ENCODE measurements at regions not wholly inside any gene's neighbourhood (a gene's known extent, or its start where the extent isn't known, plus 50 kb on each side); places are given as distances from the start of the nearest gene placed in this dataset.

DNA sequence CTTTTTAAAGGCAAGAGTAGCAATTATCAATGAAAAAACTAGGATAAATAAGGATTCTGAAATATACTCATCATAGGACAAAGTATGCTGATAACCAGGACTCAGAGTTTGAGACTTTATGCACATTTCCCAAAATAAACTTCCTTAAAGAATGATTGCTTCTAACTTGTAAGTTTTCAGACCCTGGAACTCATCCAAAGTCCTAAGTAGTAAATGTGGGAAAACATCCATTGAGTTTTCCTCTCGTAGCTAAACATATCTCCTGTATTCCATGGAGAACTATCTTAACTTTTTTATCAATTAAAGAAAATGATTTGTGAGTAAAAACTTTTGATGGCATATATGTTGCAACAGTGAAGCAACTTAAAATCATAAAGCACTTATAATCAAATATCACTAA lies 285.2 kb upstream of the KLF6 start:
- CTCF ChIA-PET: interaction anchor here (1.0 to 1.9 kb wide), 2 partner anchors 13 kb away, joined by 4 to 6 read pairs; no protein-coding TSS in a partner anchor
- POLR2A ChIA-PET: no interaction called here
- DNase-seq (ENCODE audit: extremely low spot score): no peak

DNA sequence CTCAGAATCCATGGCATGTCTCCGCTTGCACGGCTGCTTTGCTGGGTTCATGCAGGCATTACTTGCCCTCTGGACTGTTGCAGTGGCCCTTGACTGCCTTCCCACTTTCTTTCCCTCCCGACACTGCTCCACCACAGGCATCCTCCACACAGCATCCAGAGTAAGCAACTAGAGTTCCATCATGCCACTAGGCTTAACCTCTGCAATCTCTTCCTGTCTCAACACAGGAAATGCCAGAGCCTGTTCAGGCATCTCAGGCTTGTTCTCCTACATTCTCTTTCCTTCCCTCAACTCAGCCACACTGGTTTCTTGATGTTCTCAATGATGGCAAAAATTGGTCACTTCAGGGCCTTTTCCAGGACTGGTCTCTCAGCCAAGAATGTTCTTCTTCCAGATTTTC lies 284.5 kb upstream of the KLF6 start:
- POLR2A ChIA-PET: no interaction called here
- CTCF ChIA-PET: no interaction called here
- no peak for DNase-seq (ENCODE audit: extremely low spot score)
- no peak for TF ChIP-seq CTCF (IDR thresholded peaks at IDR 0.05; ENCODE audit: control extremely low read depth, extremely low read depth, low read depth, missing control alignments)

More for the DNA sequence above, 285.2 kb upstream of the KLF6 start:
- no peak for TF ChIP-seq CTCF (IDR thresholded peaks at IDR 0.05; ENCODE audit: control extremely low read depth, extremely low read depth, low read depth, missing control alignments)

DNA sequence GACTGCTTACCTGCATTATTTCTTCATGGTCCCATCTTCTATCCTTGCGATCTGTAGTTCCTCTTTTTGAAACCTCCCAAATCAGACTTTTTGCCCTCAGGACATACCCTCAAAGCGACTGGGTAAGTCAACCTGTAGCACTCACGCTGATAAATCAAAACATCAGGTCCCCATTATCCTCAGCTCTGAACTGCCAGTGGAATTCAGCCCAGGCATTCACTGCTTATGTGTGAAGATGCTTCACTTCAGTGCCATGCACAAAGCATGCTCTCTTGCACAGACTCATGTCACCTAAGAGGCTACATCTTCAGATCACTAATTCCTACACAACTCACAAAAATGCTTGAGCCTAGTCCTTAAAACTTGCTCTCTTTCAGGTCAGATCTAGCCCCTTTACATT lies 283.6 kb upstream of the KLF6 start:
- no peak for TF ChIP-seq CTCF (IDR thresholded peaks at IDR 0.05; ENCODE audit: control extremely low read depth, extremely low read depth, low read depth, missing control alignments)
- CTCF ChIA-PET: interaction anchor here (1.1 to 1.8 kb wide), 2 partner anchors 11 to 828 kb away, joined by 4 to 5 read pairs; no protein-coding TSS in a partner anchor
- no peak for DNase-seq (ENCODE audit: extremely low spot score)

DNA sequence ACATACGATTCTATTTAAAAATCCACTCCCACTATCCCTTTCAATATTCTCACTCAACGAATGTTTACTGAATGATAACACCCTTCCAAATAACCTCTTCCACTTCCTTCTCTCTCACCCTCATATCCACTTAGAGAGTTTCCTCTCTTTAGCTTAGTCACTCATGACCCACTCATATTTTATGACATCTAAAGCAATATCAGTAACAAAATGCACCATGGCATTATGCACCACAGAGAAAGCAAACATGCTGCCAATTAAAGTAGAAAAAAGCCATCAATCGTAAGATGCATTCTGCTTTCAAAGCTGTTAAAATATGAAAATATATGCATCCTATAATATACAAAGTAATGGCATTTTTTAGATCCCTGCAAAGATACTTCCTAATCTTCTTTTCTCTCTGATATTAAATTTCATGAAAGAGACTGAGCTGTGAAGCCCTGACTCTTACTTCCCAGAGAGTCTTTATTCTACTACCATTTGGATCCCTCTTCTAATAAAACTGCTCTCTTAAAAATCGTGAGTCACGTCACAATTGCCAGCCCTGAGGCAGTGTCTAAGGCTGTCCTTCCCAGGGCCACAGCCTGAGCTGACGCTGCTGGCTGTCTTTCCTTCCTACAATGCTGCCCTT lies 283.0 kb upstream of the KLF6 start:
- DNase-seq (ENCODE audit: extremely low spot score): no peak
- ChIA-PET POLR2A (no interaction called here), CTCF (interaction anchor here (1.1 to 1.8 kb wide), 2 partner anchors 10 to 828 kb away, joined by 4 to 5 read pairs; no protein-coding TSS in a partner anchor)
- TF ChIP-seq CTCF (IDR thresholded peaks at IDR 0.05; ENCODE audit: control extremely low read depth, extremely low read depth, low read depth, missing control alignments): no peak

More for the DNA sequence above, 283.6 kb upstream of the KLF6 start:
- POLR2A ChIA-PET: no interaction called here

DNA sequence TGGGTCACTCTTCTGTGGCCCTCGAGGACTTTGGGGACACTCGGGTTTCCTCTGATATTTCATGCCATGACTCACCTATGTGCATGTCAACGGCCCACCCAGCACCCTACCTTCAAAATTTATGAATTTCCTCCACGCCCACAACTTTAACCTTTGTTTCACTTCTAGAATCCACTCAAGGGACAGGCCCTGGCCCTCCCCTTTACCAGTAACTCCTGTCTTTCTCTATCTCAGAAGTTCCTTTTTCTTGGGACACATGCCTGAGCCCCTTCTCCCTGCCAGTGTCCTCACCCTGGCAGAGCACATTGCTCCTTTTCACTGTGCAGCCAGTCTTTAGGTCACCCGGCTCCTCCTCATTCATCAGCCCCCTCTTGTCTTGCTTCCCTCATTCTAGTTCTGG lies 282.5 kb upstream of the KLF6 start:
- peak; percentile 33 for DNase-seq (ENCODE audit: extremely low spot score)
- ChIA-PET POLR2A (no interaction called here), CTCF (interaction anchor here (1.5 to 1.8 kb wide), 3 partner anchors 10 to 827 kb away, joined by 3 to 7 read pairs (median 5); no protein-coding TSS in a partner anchor)
- TF ChIP-seq CTCF (IDR thresholded peaks at IDR 0.05; ENCODE audit: control extremely low read depth, extremely low read depth, low read depth, missing control alignments): no peak

GRCh38 chr10:4066581-4067390 lies 281.8 kb upstream of the KLF6 start:
- no peak for TF ChIP-seq CTCF (IDR thresholded peaks at IDR 0.05; ENCODE audit: control extremely low read depth, extremely low read depth, low read depth, missing control alignments)
- DNase-seq (ENCODE audit: extremely low spot score): peak; percentile 17
- POLR2A ChIA-PET: interaction anchor here (0.6 kb wide), 1 partner anchor 622 kb away, joined by 3 read pairs; no protein-coding TSS in a partner anchor
- CTCF ChIA-PET: interaction anchor here (1.5 to 1.8 kb wide), 3 partner anchors 10 to 827 kb away, joined by 3 to 7 read pairs (median 5); no protein-coding TSS in a partner anchor

Measured in GM10248 (cell line).